ENCODE measurements at regions not wholly inside any gene's neighbourhood (a gene's known extent, or its start where the extent isn't known, plus 50 kb on each side); places are given as distances from the start of the nearest gene placed in this dataset.

DNA sequence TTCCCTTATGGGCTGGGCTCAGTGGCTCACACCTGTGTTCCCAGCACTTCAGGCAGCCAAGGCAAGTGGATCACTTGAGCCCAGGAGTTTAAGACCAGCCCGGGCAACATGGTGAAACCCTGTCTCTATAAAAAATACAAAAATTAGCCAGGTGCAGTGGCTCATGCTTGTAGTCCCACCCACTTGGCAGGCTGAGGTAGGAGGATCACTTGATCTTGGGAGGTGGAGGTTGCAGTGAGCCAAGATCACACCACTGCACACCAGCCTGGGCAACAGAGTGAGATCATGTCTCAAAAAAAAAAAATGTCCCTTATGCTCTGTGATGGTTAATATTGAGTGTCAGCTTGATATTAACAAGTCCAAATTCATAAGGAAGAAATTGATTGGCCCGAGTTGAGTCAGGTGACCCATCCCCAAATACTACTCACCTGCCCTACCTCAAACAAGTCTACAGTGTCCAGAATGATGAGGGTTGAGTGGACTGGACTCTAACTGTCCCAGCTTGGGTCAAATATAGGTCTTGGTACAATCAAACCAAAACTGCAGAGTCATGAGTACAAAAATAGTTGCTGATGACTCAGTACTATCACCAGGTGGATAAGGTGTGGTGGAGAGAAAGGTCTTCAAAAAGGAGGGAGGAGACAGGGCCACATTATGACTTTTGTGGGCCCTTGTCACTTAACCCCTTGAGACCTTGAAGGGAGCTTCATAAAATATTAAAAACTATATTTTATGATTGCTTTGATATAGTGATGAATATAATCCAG is 161.0 kb downstream of the ZNF326 start:
- no peak for DNase-seq
- CTCF ChIA-PET = no interaction called here
- H3K36me3 Mint-ChIP-seq = no peaks in the 10 kb centered on the region
- peaks cover 0 to 14% (median 0%) of the 10 kb centered on the region in 3 donors for H3K9me3 Mint-ChIP-seq
- POLR2A ChIA-PET = no interaction called here
- H3K4me3 ChIP-seq (ENCODE audit: control insufficient read depth in 1 of 2, extremely low read depth in 1 of 2, low read length in 1 of 2) = no peak overlapping the region
- no peak overlapping the region for H3K27ac Mint-ChIP-seq
- H3K27ac ChIP-seq (ENCODE audit: low read length) = no peak overlapping the region
- no peak for ATAC-seq (replicated peaks in 1 of 4)
- no peak overlapping the region for H3K4me3 Mint-ChIP-seq
- H3K27me3 Mint-ChIP-seq = peaks cover 20 to 23% of the 10 kb centered on the region in 2 donors
- H3K9me3 ChIP-seq = no peaks in the 10 kb centered on the region
- H3K36me3 ChIP-seq (ENCODE audit: control insufficient read depth in 2 of 2, extremely low read depth in 1 of 2, insufficient read depth in 1 of 2, low read length in 1 of 2) = no peaks in the 10 kb centered on the region
- no peaks in the 10 kb centered on the region for H3K4me1 Mint-ChIP-seq
- H3K4me1 ChIP-seq (ENCODE audit: control insufficient read depth in 1 of 2, extremely low read depth in 1 of 2, insufficient read depth in 2 of 2, low read length in 2 of 2) = no peaks in the 10 kb centered on the region
- WGBS (ENCODE audit: insufficient coverage) = no CpG with 5 or more reads among the region's 2 CpGs
- H3K27me3 ChIP-seq (replicated peaks in 1 of 2; ENCODE audit: control insufficient read depth in 2 of 2, extremely low read depth in 1 of 2, insufficient read depth in 2 of 2, low read length in 1 of 2) = peaks cover 0 to 5% of the 10 kb centered on the region in 2 experiments

DNA sequence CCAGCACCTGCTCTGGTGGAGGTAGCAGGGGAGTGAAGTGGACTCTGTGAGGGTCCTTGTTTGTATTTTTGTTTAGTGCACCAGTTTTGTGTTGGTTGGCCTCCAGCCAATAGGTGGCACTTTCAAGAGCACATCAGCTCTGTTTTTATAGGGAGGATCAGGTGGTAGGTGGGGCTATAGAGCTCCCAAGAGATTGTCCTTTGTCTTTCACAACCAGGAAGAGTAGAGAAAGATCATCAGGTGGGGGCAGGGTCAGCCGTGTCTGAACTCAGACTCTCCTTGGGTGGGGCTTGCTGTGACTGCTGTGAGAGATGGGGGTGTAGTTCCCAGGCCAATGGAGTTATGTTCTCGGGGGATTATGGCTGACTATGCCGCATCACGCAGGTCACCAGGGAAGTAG is 159.8 kb downstream of the ZNF326 start:
- Mint-ChIP-seq H3K27ac (no peak overlapping the region), H3K4me3 (no peak overlapping the region), H3K9me3 (peaks cover 0 to 14% (median 0%) of the 10 kb centered on the region in 3 donors), H3K4me1 (no peaks in the 10 kb centered on the region), H3K36me3 (no peaks in the 10 kb centered on the region), H3K27me3 (peaks cover 12 to 16% of the 10 kb centered on the region in 2 donors)
- Histone ChIP-seq H3K27ac (ENCODE audit: low read length) (no peak overlapping the region), H3K27me3 (replicated peaks in 1 of 2; ENCODE audit: control insufficient read depth in 2 of 2, extremely low read depth in 1 of 2, insufficient read depth in 2 of 2, low read length in 1 of 2) (peaks cover 0 to 5% of the 10 kb centered on the region in 2 experiments), H3K9me3 (no peaks in the 10 kb centered on the region), H3K4me3 (ENCODE audit: control insufficient read depth in 1 of 2, extremely low read depth in 1 of 2, low read length in 1 of 2) (no peak overlapping the region), H3K36me3 (ENCODE audit: control insufficient read depth in 2 of 2, extremely low read depth in 1 of 2, insufficient read depth in 1 of 2, low read length in 1 of 2) (no peaks in the 10 kb centered on the region), H3K4me1 (ENCODE audit: control insufficient read depth in 1 of 2, extremely low read depth in 1 of 2, insufficient read depth in 2 of 2, low read length in 2 of 2) (no peaks in the 10 kb centered on the region)
- POLR2A ChIA-PET = no interaction called here
- ATAC-seq (replicated peaks in 1 of 4) (no peak), DNase-seq (no peak)
- 80% methylated on average over 1 of the region's 4 CpGs for WGBS (ENCODE audit: insufficient coverage)
- CTCF ChIA-PET = no interaction called here

DNA sequence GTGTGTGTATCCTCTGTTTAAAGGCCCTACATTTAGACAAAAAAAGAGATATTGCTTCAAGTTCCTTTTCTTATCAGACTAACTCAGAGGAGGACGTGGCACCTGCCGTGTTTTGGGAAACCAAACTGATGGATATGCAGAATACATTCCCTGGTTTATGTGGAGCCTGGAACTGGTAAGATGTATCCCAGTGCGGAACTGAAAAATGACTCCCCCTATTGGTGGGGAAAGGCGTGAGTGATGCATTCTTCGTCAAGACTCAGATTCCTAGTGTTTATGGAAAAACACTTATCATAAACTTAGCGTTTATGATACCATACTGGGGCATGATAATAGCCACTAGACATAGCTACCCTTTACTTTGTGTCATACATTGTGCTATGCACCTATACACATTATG is 154.2 kb downstream of the ZNF326 start:
- no peaks in the 10 kb centered on the region for H3K27me3 ChIP-seq (replicated peaks in 1 of 2; ENCODE audit: control insufficient read depth in 2 of 2, extremely low read depth in 1 of 2, insufficient read depth in 2 of 2, low read length in 1 of 2)
- H3K36me3 Mint-ChIP-seq = no peaks in the 10 kb centered on the region
- no peaks in the 10 kb centered on the region for H3K9me3 ChIP-seq
- no peak overlapping the region for H3K27ac ChIP-seq (ENCODE audit: low read length)
- no peak overlapping the region for H3K4me3 Mint-ChIP-seq
- peaks cover 5 to 8% of the 10 kb centered on the region in 2 donors for H3K27me3 Mint-ChIP-seq
- peaks cover 0 to 14% (median 0%) of the 10 kb centered on the region in 3 donors for H3K9me3 Mint-ChIP-seq
- H3K27ac Mint-ChIP-seq = no peak overlapping the region
- no peaks in the 10 kb centered on the region for H3K4me1 ChIP-seq (ENCODE audit: control insufficient read depth in 1 of 2, extremely low read depth in 1 of 2, insufficient read depth in 2 of 2, low read length in 2 of 2)
- POLR2A ChIA-PET = no interaction called here
- no peak for ATAC-seq (replicated peaks in 1 of 4)
- H3K4me3 ChIP-seq (ENCODE audit: control insufficient read depth in 1 of 2, extremely low read depth in 1 of 2, low read length in 1 of 2) = no peak overlapping the region
- WGBS (ENCODE audit: insufficient coverage) = 90% methylated on average over 2 of the region's 6 CpGs
- CTCF ChIA-PET = no interaction called here
- H3K36me3 ChIP-seq (ENCODE audit: control insufficient read depth in 2 of 2, extremely low read depth in 1 of 2, insufficient read depth in 1 of 2, low read length in 1 of 2) = no peaks in the 10 kb centered on the region
- no peak for DNase-seq
- H3K4me1 Mint-ChIP-seq = no peaks in the 10 kb centered on the region

DNA sequence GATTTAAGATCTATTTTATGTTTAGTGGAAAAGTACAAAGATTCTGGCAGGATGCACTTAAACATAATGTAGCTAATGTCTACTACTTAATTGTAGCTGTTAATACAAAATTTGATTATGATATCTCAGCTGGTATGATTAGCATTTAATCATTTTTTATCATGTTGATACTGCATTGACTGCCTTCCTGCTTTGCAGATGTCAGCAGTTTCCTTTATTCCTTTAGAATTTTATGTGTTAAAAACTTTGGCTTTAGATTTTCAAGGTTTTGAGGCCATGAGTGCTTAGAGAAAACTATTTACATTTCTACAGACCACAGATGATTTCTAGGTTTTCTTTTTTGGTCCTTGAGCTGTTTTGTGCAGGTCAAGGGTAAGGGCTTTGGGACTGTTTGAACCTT is 152.2 kb downstream of the ZNF326 start:
- Histone ChIP-seq H3K9me3 (no peaks in the 10 kb centered on the region), H3K4me3 (ENCODE audit: control insufficient read depth in 1 of 2, extremely low read depth in 1 of 2, low read length in 1 of 2) (no peak overlapping the region), H3K27ac (ENCODE audit: low read length) (no peak overlapping the region), H3K36me3 (ENCODE audit: control insufficient read depth in 2 of 2, extremely low read depth in 1 of 2, insufficient read depth in 1 of 2, low read length in 1 of 2) (no peaks in the 10 kb centered on the region), H3K4me1 (ENCODE audit: control insufficient read depth in 1 of 2, extremely low read depth in 1 of 2, insufficient read depth in 2 of 2, low read length in 2 of 2) (no peaks in the 10 kb centered on the region), H3K27me3 (replicated peaks in 1 of 2; ENCODE audit: control insufficient read depth in 2 of 2, extremely low read depth in 1 of 2, insufficient read depth in 2 of 2, low read length in 1 of 2) (peaks cover 0 to 4% of the 10 kb centered on the region in 2 experiments)
- CTCF ChIA-PET = no interaction called here
- H3K4me3 Mint-ChIP-seq = no peak overlapping the region
- ATAC-seq (replicated peaks in 1 of 4) (no peak), DNase-seq (no peak)
- no peaks in the 10 kb centered on the region for H3K36me3 Mint-ChIP-seq
- POLR2A ChIA-PET = no interaction called here
- H3K4me1 Mint-ChIP-seq = no peaks in the 10 kb centered on the region
- H3K9me3 Mint-ChIP-seq = peaks cover 0 to 7% (median 0%) of the 10 kb centered on the region in 3 donors
- no peak overlapping the region for H3K27ac Mint-ChIP-seq
- peaks cover 5 to 6% of the 10 kb centered on the region in 2 donors for H3K27me3 Mint-ChIP-seq

DNA sequence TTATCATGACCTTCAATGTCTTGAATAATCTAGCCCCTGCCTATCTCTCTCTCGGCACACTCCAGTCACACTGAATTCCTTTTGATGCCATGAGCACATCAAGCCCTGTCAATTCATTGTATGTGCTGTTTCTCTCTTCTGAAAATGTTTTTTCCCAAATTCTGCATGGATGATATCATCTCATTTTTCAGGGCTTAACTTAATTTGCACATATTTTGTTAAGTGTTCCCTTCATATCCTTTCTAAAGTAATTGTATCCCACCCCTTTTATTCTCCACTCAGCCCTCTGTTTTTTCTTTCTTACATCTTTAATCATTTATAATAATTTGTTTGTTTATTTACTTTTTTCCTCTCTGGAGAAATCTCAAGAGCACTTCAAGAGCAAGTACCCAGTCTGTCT is 149.9 kb downstream of the ZNF326 start:
- H3K27me3 Mint-ChIP-seq = peaks cover 3 to 9% of the 10 kb centered on the region in 2 donors
- no peaks in the 10 kb centered on the region for H3K36me3 Mint-ChIP-seq
- no peak overlapping the region for H3K27ac Mint-ChIP-seq
- no peak overlapping the region for H3K4me3 ChIP-seq (ENCODE audit: control insufficient read depth in 1 of 2, extremely low read depth in 1 of 2, low read length in 1 of 2)
- H3K27ac ChIP-seq (ENCODE audit: low read length) = no peak overlapping the region
- no peaks in the 10 kb centered on the region for H3K9me3 ChIP-seq
- no peaks in the 10 kb centered on the region for H3K4me1 ChIP-seq (ENCODE audit: control insufficient read depth in 1 of 2, extremely low read depth in 1 of 2, insufficient read depth in 2 of 2, low read length in 2 of 2)
- no peak overlapping the region for H3K4me3 Mint-ChIP-seq
- peaks cover 0 to 6% of the 10 kb centered on the region in 2 experiments for H3K27me3 ChIP-seq (replicated peaks in 1 of 2; ENCODE audit: control insufficient read depth in 2 of 2, extremely low read depth in 1 of 2, insufficient read depth in 2 of 2, low read length in 1 of 2)
- no peaks in the 10 kb centered on the region for H3K36me3 ChIP-seq (ENCODE audit: control insufficient read depth in 2 of 2, extremely low read depth in 1 of 2, insufficient read depth in 1 of 2, low read length in 1 of 2)
- 71% methylated on average over 1 of the region's 1 CpG for WGBS (ENCODE audit: insufficient coverage)
- ATAC-seq (replicated peaks in 1 of 4) (no peak), DNase-seq (no peak)
- POLR2A ChIA-PET = no interaction called here
- no peaks in the 10 kb centered on the region for H3K4me1 Mint-ChIP-seq
- CTCF ChIA-PET = no interaction called here
- peaks cover 5 to 10% (median 6%) of the 10 kb centered on the region in 3 donors for H3K9me3 Mint-ChIP-seq

DNA sequence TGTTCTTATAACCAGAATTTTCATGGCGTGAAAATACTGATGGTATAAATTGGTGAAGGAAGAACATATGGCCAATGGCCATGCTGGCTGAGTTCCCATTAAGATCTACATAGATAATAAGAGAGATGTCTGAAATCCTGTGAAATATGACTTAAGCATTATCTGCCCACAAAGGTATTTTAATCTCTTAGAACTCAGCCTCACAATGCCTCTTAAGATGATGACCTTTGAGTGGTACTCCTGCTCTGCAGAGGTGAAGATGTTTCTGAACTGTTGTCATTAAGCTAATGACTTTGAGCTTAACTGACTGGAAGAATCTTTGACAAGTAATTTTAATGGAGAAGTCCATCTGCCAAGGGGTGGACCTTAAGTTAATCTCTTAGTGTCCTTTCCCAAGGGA is 148.7 kb downstream of the ZNF326 start:
- Mint-ChIP-seq H3K27ac (no peak overlapping the region), H3K27me3 (peaks cover 1 to 9% of the 10 kb centered on the region in 2 donors), H3K36me3 (no peaks in the 10 kb centered on the region), H3K4me1 (no peaks in the 10 kb centered on the region), H3K9me3 (peaks cover 5 to 16% (median 6%) of the 10 kb centered on the region in 3 donors), H3K4me3 (no peak overlapping the region)
- H3K9me3 ChIP-seq = no peaks in the 10 kb centered on the region
- H3K27ac ChIP-seq (ENCODE audit: low read length) = no peak overlapping the region
- POLR2A ChIA-PET = no interaction called here
- H3K36me3 ChIP-seq (ENCODE audit: control insufficient read depth in 2 of 2, extremely low read depth in 1 of 2, insufficient read depth in 1 of 2, low read length in 1 of 2) = no peaks in the 10 kb centered on the region
- WGBS (ENCODE audit: insufficient coverage) = no CpG with 5 or more reads among the region's 1 CpG
- H3K27me3 ChIP-seq (replicated peaks in 1 of 2; ENCODE audit: control insufficient read depth in 2 of 2, extremely low read depth in 1 of 2, insufficient read depth in 2 of 2, low read length in 1 of 2) = peaks cover 0 to 6% of the 10 kb centered on the region in 2 experiments
- CTCF ChIA-PET = no interaction called here
- ATAC-seq (replicated peaks in 1 of 4) (no peak), DNase-seq (no peak)
- H3K4me3 ChIP-seq (ENCODE audit: control insufficient read depth in 1 of 2, extremely low read depth in 1 of 2, low read length in 1 of 2) = no peak overlapping the region
- H3K4me1 ChIP-seq (ENCODE audit: control insufficient read depth in 1 of 2, extremely low read depth in 1 of 2, insufficient read depth in 2 of 2, low read length in 2 of 2) = no peaks in the 10 kb centered on the region

DNA sequence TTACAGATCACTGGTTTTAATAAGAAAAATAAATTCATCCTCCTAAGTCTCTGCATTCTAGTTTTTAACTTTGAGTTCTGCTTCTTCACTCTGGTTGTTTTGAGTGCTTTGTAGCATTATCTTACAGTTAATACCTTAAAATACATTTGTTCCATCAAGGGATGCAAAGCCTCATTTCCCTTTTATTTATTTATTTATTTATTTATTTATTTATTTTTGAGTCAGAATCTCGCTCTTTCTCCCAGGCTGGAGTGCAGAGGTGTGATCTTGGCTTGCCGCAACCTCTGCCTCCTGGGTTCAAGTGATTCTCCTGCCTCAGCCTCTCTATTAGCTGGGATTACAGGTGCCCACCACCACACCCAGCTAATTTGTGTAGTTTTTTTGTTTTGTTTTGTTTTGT is 147.8 kb downstream of the ZNF326 start:
- no peak overlapping the region for H3K4me3 ChIP-seq (ENCODE audit: control insufficient read depth in 1 of 2, extremely low read depth in 1 of 2, low read length in 1 of 2)
- ChIA-PET POLR2A (no interaction called here), CTCF (no interaction called here)
- no peaks in the 10 kb centered on the region for H3K9me3 ChIP-seq
- no peaks in the 10 kb centered on the region for H3K36me3 Mint-ChIP-seq
- DNase-seq (no peak), ATAC-seq (replicated peaks in 1 of 4) (no peak)
- H3K27me3 Mint-ChIP-seq = peaks cover 1 to 4% of the 10 kb centered on the region in 2 donors
- H3K36me3 ChIP-seq (ENCODE audit: control insufficient read depth in 2 of 2, extremely low read depth in 1 of 2, insufficient read depth in 1 of 2, low read length in 1 of 2) = no peaks in the 10 kb centered on the region
- no peak overlapping the region for H3K27ac ChIP-seq (ENCODE audit: low read length)
- H3K4me1 Mint-ChIP-seq = no peaks in the 10 kb centered on the region
- no peak overlapping the region for H3K27ac Mint-ChIP-seq
- H3K4me1 ChIP-seq (ENCODE audit: control insufficient read depth in 1 of 2, extremely low read depth in 1 of 2, insufficient read depth in 2 of 2, low read length in 2 of 2) = no peaks in the 10 kb centered on the region
- no CpG with 5 or more reads among the region's 2 CpGs for WGBS (ENCODE audit: insufficient coverage)
- no peak overlapping the region for H3K4me3 Mint-ChIP-seq
- H3K27me3 ChIP-seq (replicated peaks in 1 of 2; ENCODE audit: control insufficient read depth in 2 of 2, extremely low read depth in 1 of 2, insufficient read depth in 2 of 2, low read length in 1 of 2) = peaks cover 0 to 6% of the 10 kb centered on the region in 2 experiments
- peaks cover 5 to 17% (median 6%) of the 10 kb centered on the region in 3 donors for H3K9me3 Mint-ChIP-seq

Data from T-cell (primary cell).